HL-60 (cell line): ENCODE measurements at regions not wholly inside any gene's neighbourhood (a gene's known extent, or its start where the extent isn't known, plus 50 kb on each side); places are given as distances from the start of the nearest gene placed in this dataset.

ENCODE experiments used
- DNase-seq, 2 experiments: peaks; one replicate each; pipeline ENCODE4 v3.0.0-alpha.2; 2010 to 2020; ENCODE audit warnings: low read depth in 1 of 2, low spot score in 1 of 2
- H3K27ac ChIP-seq: fragments of 250-450 bp; sonication (Bioruptor Pico); replicated peaks from 2 replicates; pipeline ENCODE4 v1.5.1; 2020; ENCODE audit warnings: mild to moderate bottlenecking, moderate library complexity
- H3K27me3 ChIP-seq: fragments of 250-450 bp; sonication (Bioruptor Pico); 2 replicates; pipeline ENCODE4 v1.5.1; 2021; ENCODE audit warnings: mild to moderate bottlenecking, moderate library complexity; ENCODE audit not compliant: insufficient read depth, poor library complexity, severe bottlenecking
- H3K4me3 ChIP-seq: replicated peaks from 2 replicates; pipeline ENCODE4 v1.5.1; 2011; ENCODE audit warnings: mild to moderate bottlenecking, control low read depth, low read length; ENCODE audit not compliant: insufficient read depth
- CTCF ChIP-seq: IDR thresholded peaks from one replicate; pipeline ENCODE4 v1.5.1; 2011; ENCODE audit warnings: low read length, control low read depth, inconsistent platforms; ENCODE audit not compliant: insufficient read depth
- GABPA ChIP-seq: IDR thresholded peaks from 2 replicates; pipeline ENCODE4 v1.6.1; 2012; ENCODE audit warnings: low read depth
- POLR2AphosphoS5 ChIP-seq: IDR thresholded peaks from 2 replicates; pipeline ENCODE4 v1.6.1; 2012; ENCODE audit warnings: low read depth
- REST ChIP-seq: IDR thresholded peaks from 2 replicates; pipeline ENCODE4 v1.6.1; 2012; ENCODE audit warnings: low read depth; ENCODE audit not compliant: insufficient replicate concordance
- SPI1 ChIP-seq: IDR thresholded peaks from 2 replicates; pipeline ENCODE4 v1.6.1; 2012; ENCODE audit warnings: low read depth, mild to moderate bottlenecking, borderline replicate concordance

- DNase-seq, result no peak
- H3K27ac ChIP-seq, result no peak overlapping the region
- H3K4me3 ChIP-seq, result no peak overlapping the region
- TF ChIP-seq SPI1 (no peak), GABPA (no peak)
- no peaks in the 10 kb centered on the region for H3K27me3 ChIP-seq
Measured at GRCh38 chr4:22072726-22073125, 124.2 kb upstream of the KCNIP4 start.

GRCh38 chr4:22072240-22072639, 123.7 kb upstream of the KCNIP4 start:
- DNase-seq, result no peak
- TF ChIP-seq SPI1, result no peak
- TF ChIP-seq GABPA, result no peak
- TF ChIP-seq POLR2AphosphoS5, result no peak
- no peak for TF ChIP-seq REST
- TF ChIP-seq CTCF, result no peak
- Histone ChIP-seq H3K4me3 (no peak overlapping the region), H3K27ac (no peak overlapping the region), H3K27me3 (no peaks in the 10 kb centered on the region)

- TF ChIP-seq SPI1 (no peak), POLR2AphosphoS5 (no peak), CTCF (no peak), GABPA (no peak), REST (no peak)
- no peak overlapping the region for H3K4me3 ChIP-seq
- DNase-seq, result no peak
- H3K27me3 ChIP-seq, result no peaks in the 10 kb centered on the region
- no peak overlapping the region for H3K27ac ChIP-seq
Measured at GRCh38 chr4:22071749-22072148, 123.2 kb upstream of the KCNIP4 start.

DNA sequence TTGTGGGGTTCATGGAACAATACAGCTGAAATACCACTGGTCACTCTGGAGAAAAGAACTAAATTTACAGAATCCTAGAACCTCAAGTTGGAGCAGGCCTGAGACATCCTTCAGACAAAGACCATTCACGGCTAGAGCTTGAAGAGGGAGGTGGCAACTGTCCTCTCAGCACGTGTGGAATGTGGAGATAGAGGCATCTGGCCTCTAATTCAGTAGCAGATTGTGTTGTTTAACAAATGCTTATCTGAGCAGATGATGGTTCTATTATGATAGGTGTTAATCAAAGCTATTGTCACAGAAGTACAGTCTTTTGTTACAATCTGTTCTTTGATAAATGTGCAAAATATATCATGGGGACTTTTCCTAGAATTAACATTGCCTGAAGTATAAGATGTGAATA, 121.7 kb upstream of the KCNIP4 start:
- H3K4me3 ChIP-seq, result no peak overlapping the region
- no peak overlapping the region for H3K27ac ChIP-seq
- no peaks in the 10 kb centered on the region for H3K27me3 ChIP-seq
- TF ChIP-seq CTCF (no peak), POLR2AphosphoS5 (no peak), SPI1 (no peak), REST (no peak)
- no peak for DNase-seq
